Upper lobe of right lung (tissue), 1 donor: ENCODE measurements at regions not wholly inside any gene's neighbourhood (a gene's known extent, or its start where the extent isn't known, plus 50 kb on each side); places are given as distances from the start of the nearest gene placed in this dataset.

Experiments
- ATAC-seq: fragments of 200-7000 bp; cut with Tn5 transposase; one replicate; pipeline ENCODE4 v1.9.1; 2020; ENCODE audit warnings: mild to moderate bottlenecking, moderate library complexity
- DNase-seq: peaks from one replicate; pipeline ENCODE4 v3.0.0-alpha.2; 2020
- H3K27ac ChIP-seq: fragments of 200-600 bp; one replicate; pipeline ENCODE4 v1.8.0; 2022
- H3K27me3 ChIP-seq: fragments of 200-600 bp; one replicate; pipeline ENCODE4 v1.8.0; 2022; ENCODE audit warnings: mild to moderate bottlenecking
- H3K36me3 ChIP-seq: fragments of 200-600 bp; one replicate; pipeline ENCODE4 v1.8.0; 2022
- H3K4me1 ChIP-seq: fragments of 200-600 bp; one replicate; pipeline ENCODE4 v1.8.0; 2022
- H3K4me3 ChIP-seq: fragments of 200-600 bp; one replicate; pipeline ENCODE4 v1.8.0; 2022; ENCODE audit warnings: mild to moderate bottlenecking
- H3K9me3 ChIP-seq: fragments of 200-600 bp; one replicate; pipeline ENCODE4 v1.8.0; 2022
- CTCF ChIP-seq: fragments of 200-600 bp; IDR thresholded peaks from one replicate; pipeline ENCODE4 v1.8.0; 2022; ENCODE audit warnings: antibody characterized with exemption
- intact Hi-C: fragments of 100-400 bp; cut with DNase I; formaldehyde crosslinking; loops from one replicate; pipeline ENCODE4 v1.11.0; 2022
- donor health status: DM: no; HTN: yes; CAD: no; lungs with severe emphysema.

- no peaks in the 10 kb centered on the region for H3K27me3 ChIP-seq
- no peaks in the 10 kb centered on the region for H3K36me3 ChIP-seq
- intact Hi-C loops: no loop called here
- no peaks in the 10 kb centered on the region for H3K9me3 ChIP-seq
- no peak for TF ChIP-seq CTCF
- ATAC-seq: no peak
- H3K27ac ChIP-seq: no peak overlapping the region
- no peak overlapping the region for H3K4me3 ChIP-seq
- no peak for DNase-seq
- no peaks in the 10 kb centered on the region for H3K4me1 ChIP-seq
Measured at GRCh38 chrX:34559325-34559724, 97.8 kb downstream of the TMEM47 start.

- Histone ChIP-seq H3K27me3 (no peaks in the 10 kb centered on the region), H3K4me3 (no peak overlapping the region), H3K9me3 (no peaks in the 10 kb centered on the region), H3K27ac (no peak overlapping the region), H3K36me3 (no peaks in the 10 kb centered on the region), H3K4me1 (no peaks in the 10 kb centered on the region)
- DNase-seq (no peak), ATAC-seq (no peak)
- intact Hi-C loops: no loop called here
- no peak for TF ChIP-seq CTCF
Measured at GRCh38 chrX:34557733-34558132, 99.4 kb downstream of the TMEM47 start.

- intact Hi-C loops: no loop called here
- no peak for TF ChIP-seq CTCF
- no peaks in the 10 kb centered on the region for H3K36me3 ChIP-seq
- no peak overlapping the region for H3K27ac ChIP-seq
- H3K4me1 ChIP-seq: no peaks in the 10 kb centered on the region
- no peak for ATAC-seq
- no peaks in the 10 kb centered on the region for H3K27me3 ChIP-seq
- no peaks in the 10 kb centered on the region for H3K9me3 ChIP-seq
- H3K4me3 ChIP-seq: no peak overlapping the region
- no peak for DNase-seq
Measured at GRCh38 chrX:34555481-34555880, 101.6 kb downstream of the TMEM47 start.

GRCh38 chrX:34546366-34546765, 110.7 kb downstream of the TMEM47 start:
- Histone ChIP-seq H3K9me3 (no peaks in the 10 kb centered on the region), H3K4me3 (no peak overlapping the region), H3K27ac (no peak overlapping the region), H3K36me3 (no peaks in the 10 kb centered on the region), H3K27me3 (no peaks in the 10 kb centered on the region), H3K4me1 (no peaks in the 10 kb centered on the region)
- ATAC-seq (no peak), DNase-seq (no peak)
- TF ChIP-seq CTCF: no peak
- intact Hi-C loops: no loop called here

GRCh38 chrX:34528081-34528480, 129.0 kb downstream of the TMEM47 start:
- no peaks in the 10 kb centered on the region for H3K27me3 ChIP-seq
- TF ChIP-seq CTCF: no peak
- intact Hi-C loops: no loop called here
- no peaks in the 10 kb centered on the region for H3K36me3 ChIP-seq
- H3K4me3 ChIP-seq: no peak overlapping the region
- DNase-seq (no peak), ATAC-seq (no peak)
- H3K9me3 ChIP-seq: no peaks in the 10 kb centered on the region
- no peaks in the 10 kb centered on the region for H3K4me1 ChIP-seq
- no peak overlapping the region for H3K27ac ChIP-seq

GRCh38 chrX:34521563-34521962, 135.5 kb downstream of the TMEM47 start:
- no peak for ATAC-seq
- no peak for DNase-seq
- no peak overlapping the region for H3K4me3 ChIP-seq
- no peak for TF ChIP-seq CTCF
- no peaks in the 10 kb centered on the region for H3K4me1 ChIP-seq
- H3K27ac ChIP-seq: no peak overlapping the region
- no peaks in the 10 kb centered on the region for H3K27me3 ChIP-seq
- intact Hi-C loops: no loop called here
- no peaks in the 10 kb centered on the region for H3K36me3 ChIP-seq
- no peaks in the 10 kb centered on the region for H3K9me3 ChIP-seq
